Endothelial cell of umbilical vein (primary cell): ENCODE measurements at regions not wholly inside any gene's neighbourhood (a gene's known extent, or its start where the extent isn't known, plus 50 kb on each side); places are given as distances from the start of the nearest gene placed in this dataset.

Experiments
- BruUV-seq: library from RNA; stranded (reverse); fragments of 400-500 nt; replicated peaks from 2 replicates; lab custom pipeline; 2021; lab: Mats Ljungman, UMichigan
- CTCF ChIA-PET: fragments of 300-600, 350-600 bp; sonication (Branson Sonifier 250); formaldehyde crosslinking; loops from one replicate; lab custom pipeline; 2021; ENCODE audit warnings: antibody characterized with exemption, inconsistent platforms; lab: Charles Lee
- POLR2A ChIA-PET: fragments of 300-600, 350-600 bp; sonication (Branson Sonifier 250); formaldehyde crosslinking; loops from one replicate; lab custom pipeline; 2021; ENCODE audit warnings: antibody characterized with exemption, inconsistent platforms; lab: Charles Lee
- DNase-seq: peaks from one replicate; pipeline ENCODE4 v3.0.0-alpha.2; 2011; ENCODE audit warnings: low read depth, low spot score
- FAIRE-seq: peaks from 2 replicates; lab custom pipeline; 2011; peaks lifted over from hg19 to GRCh38; lab: Jason Lieb, UNC
- H2AFZ ChIP-seq: 2 replicates; pipeline ENCODE4 v1.6.0; 2012; ENCODE audit warnings: low read depth, low read length, control low read depth, inconsistent platforms
- H3K27ac ChIP-seq: 2 replicates; pipeline ENCODE4 v1.5.1; 2011; ENCODE audit warnings: low read depth, mild to moderate bottlenecking, control low read depth, low read length, moderate library complexity; ENCODE audit not compliant: insufficient read depth
- H3K27me3 ChIP-seq, 2 experiments: 2 replicates each; pipeline versions ENCODE4 v1.6.0 to v1.6.1; 2011; ENCODE audit warnings: low read length in 2 of 2, mixed read lengths in 1 of 2; ENCODE audit not compliant: control insufficient read depth in 2 of 2, insufficient read depth in 2 of 2
- H3K36me3 ChIP-seq, 2 experiments: 2 replicates in 1 of 2; 3 replicates in 1 of 2; pipeline ENCODE4 v1.5.1; 2011; ENCODE audit warnings: low read length in 2 of 2, mild to moderate bottlenecking in 1 of 2, moderate library complexity in 1 of 2; ENCODE audit not compliant: control insufficient read depth in 2 of 2, insufficient read depth in 2 of 2; ENCODE audit errors: extremely low read depth in 1 of 2
- H3K4me1 ChIP-seq: 3 replicates; pipeline ENCODE4 v1.5.1; 2011; ENCODE audit warnings: mild to moderate bottlenecking, low read length; ENCODE audit not compliant: control insufficient read depth, insufficient read depth; ENCODE audit errors: extremely low read depth
- H3K4me2 ChIP-seq: 2 replicates; pipeline ENCODE4 v1.6.1; 2011; ENCODE audit warnings: low read length, control low read depth, mixed read lengths; ENCODE audit not compliant: insufficient read depth
- H3K4me3 ChIP-seq, 3 experiments: fragments of 200-600 bp in 1 of 3; sonication (generic), shearing (Covaris generic) in 1 of 3; replicated peaks in 1 of 3; 2 replicates each; pipeline ENCODE4 v1.5.1; 2011 to 2016; ENCODE audit warnings: control low read depth in 3 of 3, low read length in 3 of 3, mild to moderate bottlenecking in 2 of 3, inconsistent platforms in 1 of 3, low read depth in 1 of 3, moderate library complexity in 1 of 3; ENCODE audit not compliant: insufficient read depth in 1 of 3
- H3K79me2 ChIP-seq: 2 replicates; pipeline ENCODE4 v1.6.0; 2012; ENCODE audit warnings: low read length, inconsistent platforms; ENCODE audit not compliant: control insufficient read depth, insufficient read depth
- H3K9ac ChIP-seq: replicated peaks from 2 replicates; pipeline ENCODE3; 2011; ENCODE audit warnings: low read length, control low read depth; ENCODE audit not compliant: insufficient read depth; ENCODE audit errors: extremely low read depth
- H3K9me1 ChIP-seq: replicated peaks from 3 replicates; pipeline ENCODE4 v1.6.0; 2011; ENCODE audit warnings: mild to moderate bottlenecking, low read length; ENCODE audit not compliant: control insufficient read depth, insufficient read depth; ENCODE audit errors: extremely low read depth
- H3K9me3 ChIP-seq: replicated peaks from 2 replicates; pipeline ENCODE4 v1.5.1; 2012; ENCODE audit warnings: low read length, inconsistent platforms; ENCODE audit not compliant: control insufficient read depth, insufficient read depth
- H4K20me1 ChIP-seq: replicated peaks from 2 replicates; pipeline ENCODE3; 2011; ENCODE audit warnings: mild to moderate bottlenecking, low read length; ENCODE audit not compliant: control insufficient read depth, insufficient read depth; ENCODE audit errors: extremely low read depth
- CTCF ChIP-seq, 2 donors: IDR thresholded peaks; 1 replicate in 1 of 2; 2 replicates in 1 of 2; pipeline ENCODE4 v1.5.1; 2011; ENCODE audit warnings: low read length in 2 of 2, mild to moderate bottlenecking in 2 of 2, moderate library complexity in 2 of 2, control low read depth in 1 of 2, inconsistent platforms in 1 of 2, low read depth in 1 of 2; ENCODE audit not compliant: insufficient read depth in 1 of 2; ENCODE audit errors: extremely low read depth in 1 of 2
- EZH2 ChIP-seq: IDR thresholded peaks from 2 replicates; pipeline ENCODE4 v1.6.1; 2012; ENCODE audit warnings: borderline replicate concordance, low read depth, mild to moderate bottlenecking, moderate library complexity, low read length, inconsistent platforms; ENCODE audit not compliant: severe bottlenecking
- FOS ChIP-seq: IDR thresholded peaks from 2 replicates; pipeline ENCODE4 v1.6.1; 2011; ENCODE audit warnings: mild to moderate bottlenecking, low read length, moderate library complexity, borderline replicate concordance; ENCODE audit not compliant: insufficient read depth
- GATA2 ChIP-seq: IDR thresholded peaks from 2 replicates; pipeline ENCODE4 v1.7.0; 2011; ENCODE audit warnings: low read depth, mild to moderate bottlenecking, moderate library complexity, mixed read lengths, low read length; ENCODE audit not compliant: insufficient read length, insufficient read depth
- JUN ChIP-seq: IDR thresholded peaks from 2 replicates; pipeline ENCODE4 v1.6.1; 2011; ENCODE audit warnings: borderline replicate concordance, low read depth; ENCODE audit not compliant: insufficient read length, insufficient read depth
- MAX ChIP-seq: IDR thresholded peaks from 2 replicates; pipeline ENCODE4 v1.6.1; 2011; ENCODE audit not compliant: insufficient read depth, insufficient read length
- MYC ChIP-seq: IDR thresholded peaks from one replicate; pipeline ENCODE4 v1.6.1; 2011; ENCODE audit warnings: mild to moderate bottlenecking, low read depth, low read length
- POLR2A ChIP-seq: IDR thresholded peaks from 2 replicates; pipeline ENCODE4 v1.6.1; 2012; ENCODE audit warnings: low read depth, mild to moderate bottlenecking, control low read depth, low read length
- POLR2AphosphoS5 ChIP-seq: IDR thresholded peaks from 2 replicates; pipeline ENCODE4 v1.6.1; 2012; ENCODE audit warnings: low read depth, mild to moderate bottlenecking, control low read depth, low read length, moderate library complexity; ENCODE audit not compliant: insufficient read depth
- dilution Hi-C: fragments of 300-500 bp; cut with MboI; formaldehyde crosslinking; loops from one replicate; pipeline ENCODE4 v1.15.0; 2019; ENCODE audit warnings: low sequenced_read_pairs; ENCODE audit not compliant: extremely low pct_ligation_motif_present
- intact Hi-C: fragments of 100-400 bp; cut with micrococcal nuclease; formaldehyde crosslinking; loops from one replicate; pipeline ENCODE4 v1.10.0; 2022

- Histone ChIP-seq H3K79me2 (no peaks in the 10 kb centered on the region), H4K20me1 (no peaks in the 10 kb centered on the region), H3K4me3 (no peak overlapping the region), H3K9me3 (no peaks in the 10 kb centered on the region), H2AFZ (no peak overlapping the region), H3K36me3 (no peaks in the 10 kb centered on the region), H3K9ac (no peak overlapping the region), H3K4me1 (no peaks in the 10 kb centered on the region), H3K9me1 (no peaks in the 10 kb centered on the region), H3K27me3 (no peaks in the 10 kb centered on the region), H3K27ac (no peak overlapping the region), H3K4me2 (no peak overlapping the region)
- no peak for DNase-seq
- dilution Hi-C loops = no loop called here
- intact Hi-C loops = no loop called here
- ChIA-PET CTCF (interaction anchor here (1.1 kb wide), 1 partner anchor 10 kb away, joined by 3 read pairs; no protein-coding TSS in a partner anchor), POLR2A (no interaction called here)
- no peak for FAIRE-seq
- TF ChIP-seq CTCF (IDR thresholded peaks at IDR 0.05; ENCODE audit: extremely low read depth in 1 of 2, insufficient read depth in 1 of 2, low read depth in 1 of 2, low read length in 2 of 2) (no peak), JUN (no peak), POLR2A (no peak), POLR2AphosphoS5 (no peak), GATA2 (no peak), MAX (no peak), FOS (no peak), EZH2 (no peak), MYC (no peak)
- BruUV-seq = no TSS peak
Measured at GRCh38 chr3:115228266-115228665, 81.2 kb upstream of the ZBTB20 start.
